Heart right ventricle (tissue), 16 donors: ENCODE measurements at regions not wholly inside any gene's neighbourhood (a gene's known extent, or its start where the extent isn't known, plus 50 kb on each side); places are given as distances from the start of the nearest gene placed in this dataset.

Experiments used
- ATAC-seq, 8 donors: fragments of 200-7000 bp; cut with Tn5 transposase; one replicate each; pipeline ENCODE4 v1.9.1; 2020; ENCODE audit warnings: mild to moderate bottlenecking in 8 of 8, moderate library complexity in 8 of 8, moderate number of reproducible peaks in 1 of 8
- DNase-seq, 2 donors: peaks; one replicate each; pipeline ENCODE4 v3.0.0-alpha.2; 2020
- H3K27ac ChIP-seq, 10 donors: fragments of 200-600 bp; sonication (generic) in 2 of 10; one replicate each; pipeline versions ENCODE4 v1.5.0 to v1.8.0; 2020 to 2022; ENCODE audit warnings: mild to moderate bottlenecking in 3 of 10
- H3K27me3 ChIP-seq, 7 donors: fragments of 200-600 bp; one replicate each; pipeline ENCODE4 v1.8.0; 2021 to 2022; ENCODE audit warnings: mild to moderate bottlenecking in 2 of 7
- H3K36me3 ChIP-seq, 9 donors: fragments of 200-600 bp; sonication (generic) in 1 of 9; one replicate each; pipeline versions ENCODE4 v1.5.0 to v1.8.0; 2020 to 2022; ENCODE audit warnings: mild to moderate bottlenecking in 2 of 9
- H3K4me1 ChIP-seq, 9 donors: fragments of 200-600 bp; sonication (generic) in 1 of 9; one replicate each; pipeline versions ENCODE4 v1.5.0 to v1.8.0; 2020 to 2022; ENCODE audit warnings: mild to moderate bottlenecking in 4 of 9
- H3K4me3 ChIP-seq, 10 donors: fragments of 200-600 bp; sonication (generic) in 2 of 10; one replicate each; pipeline versions ENCODE4 v1.5.0 to v1.8.0; 2020 to 2022; ENCODE audit warnings: mild to moderate bottlenecking in 7 of 10, moderate library complexity in 2 of 10
- H3K9me3 ChIP-seq, 11 donors: fragments of 200-600 bp in 10 of 11; sonication (generic) in 2 of 11; one replicate each; pipeline versions ENCODE4 v1.5.0 to v1.8.0; 2013 to 2022; ENCODE audit warnings: mild to moderate bottlenecking in 2 of 11, control low read depth in 1 of 11, moderate library complexity in 1 of 11
- WGBS, 2 donors: extraction: QIAGEN DNeasy Blood & Tissue Kit; methylation state at CpG; one replicate each; pipeline ENCODE4 v1.1.7; 2013; ENCODE audit warnings: inconsistent platforms in 1 of 2; 5-methylcytosine and 5-hydroxymethylcytosine counted together
- intact Hi-C, 10 donors: fragments of 100-400 bp; cut with DNase I; formaldehyde crosslinking; loops; one replicate each; pipeline versions ENCODE4 v1.11.1 to v1.14.2; 2022
- TF ChIP-seq, protein P1 (sequence below), 9 donors: fragments of 200-600 bp; sonication (generic) in 2 of 9; IDR thresholded peaks; one replicate each; pipeline versions ENCODE4 v1.5.0 to v1.8.0; 2021 to 2022; ENCODE audit warnings: antibody characterized with exemption in 9 of 9, mild to moderate bottlenecking in 5 of 9, moderate library complexity in 1 of 9
- donor health status: Arrhythmogenic right ventricular cardiomyopathy.
- donor health status: ischemic (EF 13 %, LVEDD 7.1; RV severe dilation, severe dysfunction).
- donor health status: healthy with polysubstance abuse.
- donor health status: DM: no; HTN: yes; CAD: no.
- donor health status: DM: no; HTN: no; CAD: no.
- donor health status: ischemic (EF 25% LVEDD 6.9; RV normal size, moderate dysfunction).
- donor health status: ischemic (EF 25% LVEDD 5.7; RV mildly dilated, moderate dysfunction).
- donor health status: healthy.
- donor health status: DM: yes; HTN: yes; CAD: no.
- donor health status: Ischemic cardiomyopathy.
- donor health status: ischemic (EF 35%, LVEDD 5.7; RV mildly dilated, moderate dysfunction).
- donor health status: nonischemic (EF 11% LVEDD 7.7; RV severe dilation, severe dysfunction).
- donor health status: DM: yes; HTN: yes; CAD: no.
- donor health status: PGD.
- donor health status: ischemic (EF 29% LVEDD 5.4; RV normal size, mild dysfunction).
- donor health status: nonischemic (EF 23%, LVEDD 6.1; RV moderate dilation, normal function).

DNA sequence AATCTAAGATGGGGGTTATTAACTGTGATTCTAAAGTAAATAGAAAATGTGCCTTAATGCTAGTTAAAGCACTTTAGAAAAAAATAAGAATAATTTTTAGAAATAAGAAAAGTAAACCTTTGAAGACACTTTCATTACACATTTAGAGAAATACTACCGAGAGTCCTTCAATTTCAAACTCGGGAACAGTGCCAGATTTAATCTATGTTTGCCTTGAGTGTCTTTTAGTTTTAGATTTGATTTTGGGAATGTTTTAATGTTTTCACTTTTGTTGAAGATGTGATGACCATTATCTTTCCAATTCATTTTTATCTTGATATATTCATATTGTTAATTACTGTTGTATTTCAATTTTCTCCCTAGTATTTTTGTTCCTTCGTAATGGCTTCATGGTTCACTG, 592.7 kb upstream of the MGMT start:
- no peaks in the 10 kb centered on the region for H3K9me3 ChIP-seq
- H3K27me3 ChIP-seq, result peaks cover 0 to 16% (median 0%) of the 10 kb centered on the region in 7 donors
- intact Hi-C loops, result no loop called here
- no peaks in the 10 kb centered on the region for H3K36me3 ChIP-seq
- no peak overlapping the region for H3K27ac ChIP-seq
- DNase-seq (no peak), ATAC-seq (no peak)
- 89 to 91% methylated on average over 3 of the region's 3 CpGs for WGBS, 2 donors
- H3K4me3 ChIP-seq, result no peak overlapping the region
- peaks cover 0 to 8% (median 0%) of the 10 kb centered on the region in 9 donors for H3K4me1 ChIP-seq
- TF ChIP-seq, protein P1, sequence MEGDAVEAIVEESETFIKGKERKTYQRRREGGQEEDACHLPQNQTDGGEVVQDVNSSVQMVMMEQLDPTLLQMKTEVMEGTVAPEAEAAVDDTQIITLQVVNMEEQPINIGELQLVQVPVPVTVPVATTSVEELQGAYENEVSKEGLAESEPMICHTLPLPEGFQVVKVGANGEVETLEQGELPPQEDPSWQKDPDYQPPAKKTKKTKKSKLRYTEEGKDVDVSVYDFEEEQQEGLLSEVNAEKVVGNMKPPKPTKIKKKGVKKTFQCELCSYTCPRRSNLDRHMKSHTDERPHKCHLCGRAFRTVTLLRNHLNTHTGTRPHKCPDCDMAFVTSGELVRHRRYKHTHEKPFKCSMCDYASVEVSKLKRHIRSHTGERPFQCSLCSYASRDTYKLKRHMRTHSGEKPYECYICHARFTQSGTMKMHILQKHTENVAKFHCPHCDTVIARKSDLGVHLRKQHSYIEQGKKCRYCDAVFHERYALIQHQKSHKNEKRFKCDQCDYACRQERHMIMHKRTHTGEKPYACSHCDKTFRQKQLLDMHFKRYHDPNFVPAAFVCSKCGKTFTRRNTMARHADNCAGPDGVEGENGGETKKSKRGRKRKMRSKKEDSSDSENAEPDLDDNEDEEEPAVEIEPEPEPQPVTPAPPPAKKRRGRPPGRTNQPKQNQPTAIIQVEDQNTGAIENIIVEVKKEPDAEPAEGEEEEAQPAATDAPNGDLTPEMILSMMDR (IDR thresholded peaks at IDR 0.05), result no peak

DNA sequence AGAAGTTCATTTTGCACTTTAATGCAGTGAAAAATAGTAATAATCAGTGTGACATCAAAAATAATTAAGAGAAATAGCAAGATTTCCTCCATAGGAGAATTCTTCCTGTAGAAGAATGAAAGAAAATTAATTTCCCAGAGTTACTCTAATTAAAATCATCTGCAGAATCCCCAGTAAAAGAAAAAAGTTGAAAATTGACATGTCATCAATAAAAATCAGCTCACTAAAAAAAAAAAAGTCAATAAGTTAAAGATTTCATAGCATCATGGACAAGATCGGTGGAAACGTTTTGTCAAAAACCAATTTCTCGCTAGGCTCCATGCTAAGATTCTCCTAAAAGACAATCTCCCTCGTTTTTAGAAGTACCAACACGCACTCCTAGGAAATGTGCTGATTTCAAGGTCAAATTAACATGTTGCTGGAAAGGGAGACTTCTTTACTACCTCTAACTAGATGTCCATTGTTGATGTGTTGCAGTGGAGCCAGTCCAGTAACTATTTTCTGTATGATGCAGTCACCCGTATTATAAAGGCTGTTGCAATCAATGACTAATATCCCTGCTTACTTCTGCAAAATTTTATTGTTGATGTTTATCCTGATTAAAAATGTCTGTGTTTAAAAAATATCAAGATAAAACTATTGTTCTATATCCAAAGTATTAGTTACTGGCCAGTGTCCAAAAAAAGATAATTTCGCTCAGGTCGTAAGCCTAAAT, 591.9 kb upstream of the MGMT start:
- Histone ChIP-seq H3K4me3 (no peak overlapping the region), H3K27me3 (peaks cover 0 to 16% (median 0%) of the 10 kb centered on the region in 7 donors), H3K27ac (peak overlapping the region in 1 of 10 donors; percentile 67), H3K9me3 (no peaks in the 10 kb centered on the region), H3K36me3 (no peaks in the 10 kb centered on the region), H3K4me1 (peaks cover 0 to 8% (median 0%) of the 10 kb centered on the region in 9 donors)
- TF ChIP-seq, protein P1 (IDR thresholded peaks at IDR 0.05), result no peak
- ATAC-seq (no peak), DNase-seq (no peak)
- 89% methylated on average over 8 of the region's 8 CpGs for WGBS, 2 donors
- intact Hi-C loops, result no loop called here

DNA sequence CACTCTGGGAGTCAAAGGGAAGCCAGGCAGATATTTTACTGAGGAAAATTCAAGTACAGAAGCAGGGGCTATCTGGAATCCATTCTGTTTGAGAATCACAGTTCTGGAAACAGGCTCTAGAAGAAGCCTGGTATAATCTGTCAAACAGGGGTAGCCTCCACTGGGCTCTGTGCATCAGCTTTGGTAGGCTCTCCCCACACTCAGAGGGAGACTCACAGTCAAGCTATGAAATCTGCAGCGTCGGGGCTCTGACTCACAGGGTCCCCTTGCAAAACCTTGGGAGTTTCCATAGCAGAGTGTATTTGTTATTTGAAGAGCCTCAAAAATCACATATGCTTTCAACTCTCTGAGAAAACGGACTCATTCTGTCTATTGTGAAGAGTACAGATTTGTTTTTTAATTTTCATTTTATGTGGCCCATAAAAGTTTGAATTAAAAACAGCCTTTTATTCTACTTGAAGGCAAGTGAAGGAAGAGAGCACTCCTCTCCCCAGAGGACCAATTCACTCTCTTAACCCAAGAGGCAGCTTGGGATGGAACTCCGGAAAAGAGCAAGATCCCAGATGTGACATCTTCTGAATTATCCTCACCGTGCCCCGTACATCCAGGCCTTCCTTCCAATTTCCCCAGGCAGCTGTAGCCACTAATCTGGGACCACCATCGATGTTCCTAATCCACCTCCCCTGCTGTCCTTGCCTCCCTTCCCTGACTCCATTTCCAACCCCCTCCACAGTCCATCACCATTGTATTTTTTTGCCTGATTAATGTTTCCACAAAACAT, 590.9 kb upstream of the MGMT start:
- Histone ChIP-seq H3K9me3 (no peaks in the 10 kb centered on the region), H3K27me3 (peaks cover 0 to 16% (median 0%) of the 10 kb centered on the region in 7 donors), H3K27ac (peak overlapping the region in 4 of 10 donors; percentile 4 to 71 (median 26)), H3K4me1 (peaks cover 0 to 8% (median 0%) of the 10 kb centered on the region in 9 donors), H3K4me3 (no peak overlapping the region), H3K36me3 (no peaks in the 10 kb centered on the region)
- no peak for DNase-seq
- WGBS, 2 donors, result 68 to 74% methylated on average over 7 of the region's 7 CpGs
- ATAC-seq, result peak in 7 of 8 donors; percentile 55 to 90 (median 58)
- TF ChIP-seq, protein P1 (IDR thresholded peaks at IDR 0.05), result no peak
- intact Hi-C loops, result no loop called here

DNA sequence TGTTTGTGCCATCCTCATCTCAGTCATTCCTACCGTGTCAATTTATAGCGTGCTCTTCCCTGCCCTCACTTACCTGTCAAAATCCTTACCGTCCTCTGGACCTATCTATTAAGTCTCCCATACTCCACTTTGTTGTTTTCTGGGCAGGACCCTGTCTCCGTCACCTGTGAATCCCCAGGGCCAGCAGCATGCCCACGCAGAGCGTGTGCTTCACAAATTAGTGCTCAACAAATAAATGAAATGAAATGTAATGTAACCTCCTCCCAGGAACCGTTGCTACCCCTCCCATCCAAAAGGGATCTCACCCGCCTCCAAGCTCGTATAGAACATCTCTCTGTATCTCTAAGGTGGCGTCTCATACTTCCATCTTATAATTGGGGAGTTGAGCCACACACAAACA, 589.9 kb upstream of the MGMT start:
- Histone ChIP-seq H3K4me3 (no peak overlapping the region), H3K27ac (no peak overlapping the region), H3K36me3 (no peaks in the 10 kb centered on the region), H3K9me3 (no peaks in the 10 kb centered on the region), H3K4me1 (peaks cover 0 to 8% (median 0%) of the 10 kb centered on the region in 9 donors), H3K27me3 (peaks cover 0 to 16% (median 0%) of the 10 kb centered on the region in 7 donors)
- DNase-seq (no peak), ATAC-seq (no peak)
- intact Hi-C loops, result no loop called here
- 86 to 90% methylated on average over 10 of the region's 10 CpGs for WGBS, 2 donors
- TF ChIP-seq, protein P1 (IDR thresholded peaks at IDR 0.05), result no peak
